ENCODE measurements at regions not wholly inside any gene's neighbourhood (a gene's known extent, or its start where the extent isn't known, plus 50 kb on each side); places are given as distances from the start of the nearest gene placed in this dataset.

DNA sequence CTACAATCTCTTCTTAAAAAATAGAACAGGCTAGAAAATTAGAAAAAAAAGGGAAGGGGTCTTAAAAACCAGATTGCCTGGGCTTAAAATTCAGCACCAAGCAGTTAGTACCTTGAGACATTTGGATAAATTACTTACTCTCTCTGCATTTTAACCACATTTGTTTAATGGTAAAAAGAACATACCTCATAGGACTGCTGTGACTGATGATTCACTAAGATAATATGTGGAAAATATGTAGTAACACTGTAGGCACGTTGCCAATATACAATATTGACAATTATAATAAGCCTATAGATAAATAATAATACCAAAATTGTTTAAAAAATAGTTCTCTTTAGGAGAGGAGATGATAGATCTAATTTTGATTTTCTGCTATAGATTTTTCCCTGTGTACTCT lies 750.4 kb downstream of the TENT5A start:
- Histone ChIP-seq H4K91ac (replicated peaks; ENCODE audit: insufficient read length, low read length) (no peak overlapping the region), H3K79me1 (ENCODE audit: low read depth, low read length) (no peaks in the 10 kb centered on the region), H2BK20ac (ENCODE audit: low read length) (no peak overlapping the region), H3K27ac (ENCODE audit: low read depth, low read length) (no peak overlapping the region), H3K4ac (replicated peaks; ENCODE audit: insufficient read length, low read depth, low read length) (no peak overlapping the region), H2BK120ac (replicated peaks; ENCODE audit: low read depth, low read length) (no peak overlapping the region), H3K79me2 (ENCODE audit: control insufficient read depth in 1 of 2, insufficient read depth in 2 of 2, low read length in 2 of 2) (no peaks in the 10 kb centered on the region), H2AK5ac (ENCODE audit: low read depth, low read length) (no peak overlapping the region), H4K8ac (ENCODE audit: extremely low read depth, insufficient read depth, low read length) (no peak overlapping the region), H3K23ac (ENCODE audit: insufficient read length) (no peak overlapping the region), H2BK12ac (ENCODE audit: low read depth, low read length) (no peak overlapping the region), H3K14ac (ENCODE audit: insufficient read length) (no peak overlapping the region), H3K36me3 (ENCODE audit: control insufficient read depth in 2 of 4, insufficient read depth in 4 of 4, low read length in 3 of 4) (no peaks in the 10 kb centered on the region), H2BK5ac (ENCODE audit: low read depth, low read length) (no peak overlapping the region), H3K9ac (replicated peaks in 1 of 4; ENCODE audit: extremely low read depth in 1 of 4, low read depth in 3 of 4, low read length in 3 of 4) (no peak overlapping the region), H3K4me2 (ENCODE audit: insufficient read depth in 1 of 2, low read depth in 2 of 2, low read length in 2 of 2) (no peak overlapping the region), H4K5ac (ENCODE audit: insufficient read length, low read depth, low read length) (no peak overlapping the region), H3K23me2 (ENCODE audit: low read depth, low read length) (no peaks in the 10 kb centered on the region), H2AFZ (ENCODE audit: low read length) (no peak overlapping the region), H3K18ac (ENCODE audit: extremely low read depth, low read length) (no peak overlapping the region), H3K9me3 (ENCODE audit: insufficient read depth in 2 of 2, low read depth in 1 of 2, low read length in 1 of 2) (peaks cover 2 to 8% of the 10 kb centered on the region in 2 experiments; a peak in 1 of 4 replicates), H3K27me3 (replicated peaks in 1 of 4; ENCODE audit: control insufficient read depth in 3 of 4, extremely low read depth in 1 of 4, insufficient read depth in 3 of 4, low read length in 3 of 4) (no peaks in the 10 kb centered on the region), H3K4me3 (ENCODE audit: extremely low read depth in 1 of 4, insufficient read depth in 2 of 4, low read depth in 3 of 4, low read length in 4 of 4) (no peak overlapping the region), H2BK15ac (ENCODE audit: low read length) (no peak overlapping the region), H3K4me1 (replicated peaks in 1 of 4; ENCODE audit: control insufficient read depth in 3 of 4, insufficient read depth in 4 of 4, low read length in 3 of 4) (no peaks in the 10 kb centered on the region), H4K20me1 (replicated peaks in 1 of 2; ENCODE audit: control insufficient read depth in 1 of 2, insufficient read depth in 2 of 2, low read length in 2 of 2) (no peaks in the 10 kb centered on the region), H3K56ac (replicated peaks; ENCODE audit: insufficient read length, low read depth, low read length) (no peak overlapping the region)
- DNase-seq (ENCODE audit: low read depth in 1 of 2, low spot score in 2 of 2) = no peak
- ChIA-PET POLR2A (ENCODE audit: partially characterized antibody) (no interaction called here), CTCF (ENCODE audit: partially characterized antibody) (no interaction called here)
- no peak for TF ChIP-seq ZNF274 (IDR thresholded peaks at IDR 0.05; ENCODE audit: borderline replicate concordance, extremely low read depth, low read length)
- TF ChIP-seq POU5F1 (IDR thresholded peaks at IDR 0.05; ENCODE audit: low read depth, low read length) = no peak
- TF ChIP-seq KDM5A (IDR thresholded peaks at IDR 0.05; ENCODE audit: low read length) = no peak
- FAIRE-seq = no peak
- 91% methylated on average over 1 of the region's 1 CpG; no CpG with 5 or more reads in 1 of the 2 experiments for WGBS, 2 experiments (ENCODE audit: extremely low coverage in 1 of 2, insufficient coverage in 1 of 2, insufficient read length in 1 of 2, insufficient replicate concordance in 2 of 2, low coverage in 1 of 2, low lambda C conversion rate in 2 of 2, missing lambda C conversion rate in 1 of 2)

Data from H1 (cell line).